ENCODE measurements at regions not wholly inside any gene's neighbourhood (a gene's known extent, or its start where the extent isn't known, plus 50 kb on each side); places are given as distances from the start of the nearest gene placed in this dataset.

DNA sequence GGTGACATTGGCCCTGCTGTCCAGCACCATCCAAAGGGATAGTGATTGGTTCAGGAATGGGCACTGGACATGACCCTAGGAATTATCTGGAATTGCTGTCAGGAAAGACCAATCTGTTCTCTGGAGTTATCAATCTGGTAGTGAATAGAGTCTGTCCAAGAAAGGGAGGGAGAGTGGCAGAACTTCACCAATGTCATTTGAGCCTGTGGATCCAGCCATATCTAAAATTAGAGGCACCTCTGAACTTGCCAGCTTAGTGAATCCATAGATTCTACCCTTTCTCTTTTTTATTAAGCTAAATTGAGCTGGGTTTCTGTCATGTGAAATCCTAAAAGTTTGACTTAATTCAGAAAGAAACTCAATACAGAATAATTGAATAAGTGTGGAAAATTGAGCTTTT is 93.9 kb downstream of the NKX2-1 start:
- H3K4me1 Mint-ChIP-seq (ENCODE audit: low read depth, unreplicated experiment): no peaks in the 10 kb centered on the region
- POLR2A ChIA-PET: no interaction called here
- no peaks in the 10 kb centered on the region for H3K27me3 ChIP-seq (replicated peaks; ENCODE audit: control insufficient read depth, insufficient read depth, low read length)
- no peaks in the 10 kb centered on the region for H3K36me3 ChIP-seq (ENCODE audit: control insufficient read depth, insufficient read depth, low read length)
- no peak overlapping the region for H3K4me3 Mint-ChIP-seq (ENCODE audit: unreplicated experiment)
- no peaks in the 10 kb centered on the region for H3K9me3 ChIP-seq
- no peak for TF ChIP-seq CTCF (IDR thresholded peaks at IDR 0.05; ENCODE audit: insufficient read depth in 1 of 2, low read depth in 1 of 2, low read length in 1 of 2, severe bottlenecking in 1 of 2, unreplicated experiment in 1 of 2)
- CTCF ChIA-PET: no interaction called here
- H3K27ac Mint-ChIP-seq (ENCODE audit: unreplicated experiment): no peak overlapping the region
- no TSS peak for BruUV-seq (replicated peaks)
- H3K4me3 ChIP-seq (ENCODE audit: low read depth, low read length): no peak overlapping the region
- H3K27me3 Mint-ChIP-seq (ENCODE audit: insufficient read depth, unreplicated experiment): no peaks in the 10 kb centered on the region
- no peaks in the 10 kb centered on the region for H3K9me3 Mint-ChIP-seq (ENCODE audit: unreplicated experiment)
- no peaks in the 10 kb centered on the region for H3K4me1 ChIP-seq
- no peaks in the 10 kb centered on the region for H3K36me3 Mint-ChIP-seq (ENCODE audit: insufficient read depth, unreplicated experiment)
- no peak for DNase-seq
- intact Hi-C loops (cut with micrococcal nuclease; ENCODE audit: unreplicated experiment): no loop called here

DNA sequence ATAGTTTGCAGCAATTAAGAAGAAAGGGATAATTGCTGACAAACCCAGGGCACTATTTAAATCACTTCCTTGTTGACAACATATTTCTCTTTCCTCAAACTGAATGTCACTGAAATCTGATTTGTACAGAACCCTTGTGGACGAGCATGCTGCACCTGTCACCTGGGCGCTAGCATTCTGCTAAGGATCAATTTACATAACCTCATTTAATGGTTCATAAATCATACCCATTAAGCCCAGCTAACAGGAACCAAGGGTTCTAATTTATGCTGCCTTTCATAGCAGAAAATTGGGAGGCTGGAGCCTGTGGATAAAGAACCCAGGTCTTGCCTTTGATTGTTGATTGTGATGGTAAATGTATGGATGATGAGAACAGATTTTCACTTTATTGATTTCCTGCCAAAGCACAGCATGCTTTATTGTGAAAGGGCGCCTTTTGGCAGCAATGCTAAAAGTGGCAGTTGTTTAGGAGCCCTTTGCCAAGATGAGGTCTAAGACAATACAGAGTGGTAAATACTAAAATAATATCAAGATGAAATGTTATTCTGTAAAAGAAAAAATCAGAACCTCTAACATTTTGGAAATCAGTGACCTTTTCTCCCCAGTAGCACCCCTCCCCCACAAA is 95.4 kb downstream of the NKX2-1 start:
- no peak for TF ChIP-seq CTCF (IDR thresholded peaks at IDR 0.05; ENCODE audit: insufficient read depth in 1 of 2, low read depth in 1 of 2, low read length in 1 of 2, severe bottlenecking in 1 of 2, unreplicated experiment in 1 of 2)
- Mint-ChIP-seq H3K4me3 (ENCODE audit: unreplicated experiment) (no peak overlapping the region), H3K4me1 (ENCODE audit: low read depth, unreplicated experiment) (peaks cover 9% of the 10 kb centered on the region), H3K27ac (ENCODE audit: unreplicated experiment) (no peak overlapping the region), H3K36me3 (ENCODE audit: insufficient read depth, unreplicated experiment) (no peaks in the 10 kb centered on the region), H3K27me3 (ENCODE audit: insufficient read depth, unreplicated experiment) (no peaks in the 10 kb centered on the region), H3K9me3 (ENCODE audit: unreplicated experiment) (no peaks in the 10 kb centered on the region)
- no peaks in the 10 kb centered on the region for H3K4me1 ChIP-seq
- H3K4me3 ChIP-seq (ENCODE audit: low read depth, low read length): no peak overlapping the region
- no TSS peak for BruUV-seq (replicated peaks)
- no peaks in the 10 kb centered on the region for H3K27me3 ChIP-seq (replicated peaks; ENCODE audit: control insufficient read depth, insufficient read depth, low read length)
- ChIA-PET POLR2A (no interaction called here), CTCF (no interaction called here)
- intact Hi-C loops (cut with micrococcal nuclease; ENCODE audit: unreplicated experiment): no loop called here
- DNase-seq: no peak
- no peaks in the 10 kb centered on the region for H3K36me3 ChIP-seq (ENCODE audit: control insufficient read depth, insufficient read depth, low read length)
- no peaks in the 10 kb centered on the region for H3K9me3 ChIP-seq

DNA sequence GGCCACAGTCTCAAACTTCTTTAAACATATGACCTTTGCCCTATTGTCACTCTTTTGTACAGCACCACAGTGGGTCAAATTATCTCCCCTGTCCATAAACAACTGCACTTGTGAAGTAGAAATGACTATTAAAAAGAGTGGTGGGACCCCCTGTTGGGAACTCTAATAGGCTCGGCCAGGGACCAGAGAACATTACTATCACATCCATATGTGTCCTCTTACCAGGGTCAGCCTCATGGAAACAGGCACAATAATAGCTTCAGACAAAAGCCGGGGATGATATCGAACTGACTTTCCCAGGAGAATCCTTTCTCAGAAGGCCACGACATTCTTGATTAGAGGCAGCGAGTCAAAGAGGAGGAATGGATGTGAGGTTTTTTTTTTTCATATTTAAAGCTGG is 96.6 kb downstream of the NKX2-1 start:
- no TSS peak for BruUV-seq (replicated peaks)
- intact Hi-C loops (cut with micrococcal nuclease; ENCODE audit: unreplicated experiment): no loop called here
- H3K9me3 Mint-ChIP-seq (ENCODE audit: unreplicated experiment): no peaks in the 10 kb centered on the region
- H3K4me1 ChIP-seq: no peaks in the 10 kb centered on the region
- peaks cover 9% of the 10 kb centered on the region for H3K4me1 Mint-ChIP-seq (ENCODE audit: low read depth, unreplicated experiment)
- no peaks in the 10 kb centered on the region for H3K27me3 ChIP-seq (replicated peaks; ENCODE audit: control insufficient read depth, insufficient read depth, low read length)
- H3K36me3 Mint-ChIP-seq (ENCODE audit: insufficient read depth, unreplicated experiment): no peaks in the 10 kb centered on the region
- ChIA-PET CTCF (no interaction called here), POLR2A (no interaction called here)
- no peaks in the 10 kb centered on the region for H3K27me3 Mint-ChIP-seq (ENCODE audit: insufficient read depth, unreplicated experiment)
- H3K36me3 ChIP-seq (ENCODE audit: control insufficient read depth, insufficient read depth, low read length): no peaks in the 10 kb centered on the region
- TF ChIP-seq CTCF (IDR thresholded peaks at IDR 0.05; ENCODE audit: insufficient read depth in 1 of 2, low read depth in 1 of 2, low read length in 1 of 2, severe bottlenecking in 1 of 2, unreplicated experiment in 1 of 2): no peak
- no peaks in the 10 kb centered on the region for H3K9me3 ChIP-seq
- no peak for DNase-seq
- no peak overlapping the region for H3K27ac Mint-ChIP-seq (ENCODE audit: unreplicated experiment)
- H3K4me3 ChIP-seq (ENCODE audit: low read depth, low read length): no peak overlapping the region
- H3K4me3 Mint-ChIP-seq (ENCODE audit: unreplicated experiment): no peak overlapping the region

All from Caco-2 (cell line).